ENCODE measurements at regions not wholly inside any gene's neighbourhood (a gene's known extent, or its start where the extent isn't known, plus 50 kb on each side); places are given as distances from the start of the nearest gene placed in this dataset.
"Not testable (repeated sequence)": the region's sequence is repeated elsewhere in the genome, so short reads cannot be mapped to it uniquely, and the experiment has no call there.

- POLR2A ChIA-PET: no interaction called here
- H3K36me3 Mint-ChIP-seq: no peaks in the 10 kb centered on the region
- H3K27me3 Mint-ChIP-seq: peaks cover 38% of the 10 kb centered on the region
- H3K4me3 Mint-ChIP-seq: no peak overlapping the region
- H3K4me1 Mint-ChIP-seq (ENCODE audit: low read depth): peaks cover 8% of the 10 kb centered on the region
- CTCF ChIA-PET: no interaction called here
- H3K9me3 Mint-ChIP-seq: no peaks in the 10 kb centered on the region
- intact Hi-C loops (cut with micrococcal nuclease): no loop called here
- H3K27ac Mint-ChIP-seq: no peak overlapping the region
- DNase-seq: no peak
Observed at GRCh38 chr1:161432091-161432490, 64.4 kb upstream of the CFAP126 start.

GRCh38 chr1:161427733-161428516 is 60.2 kb upstream of the CFAP126 start:
- peak overlapping the region; percentile 33 for H3K4me3 Mint-ChIP-seq
- no peaks in the 10 kb centered on the region for H3K9me3 Mint-ChIP-seq
- POLR2A ChIA-PET: interaction anchor here (0.6 kb wide), 1 partner anchor 320 kb away, joined by 3 read pairs; no protein-coding TSS in a partner anchor
- DNase-seq: peak; percentile 56
- H3K36me3 Mint-ChIP-seq: peaks cover 2% of the 10 kb centered on the region
- intact Hi-C loops (cut with micrococcal nuclease): no loop called here
- peaks cover 40% of the 10 kb centered on the region for H3K27me3 Mint-ChIP-seq
- CTCF ChIA-PET: interaction anchor here (1.9 to 3.4 kb wide), 2 partner anchors 8 to 12 kb away, joined by 5 to 24 read pairs; no protein-coding TSS in a partner anchor
- H3K4me1 Mint-ChIP-seq (ENCODE audit: low read depth): peaks cover 20% of the 10 kb centered on the region
- H3K27ac Mint-ChIP-seq: peak overlapping the region; percentile 6

GRCh38 chr1:161422914-161423313 is 55.2 kb upstream of the CFAP126 start:
- H3K4me3 Mint-ChIP-seq, DNase-seq, CTCF ChIA-PET, H3K27ac Mint-ChIP-seq, H3K36me3 Mint-ChIP-seq, POLR2A ChIA-PET, H3K9me3 Mint-ChIP-seq: not testable (repeated sequence)
- intact Hi-C loops (cut with micrococcal nuclease): loop anchor here (1.0 kb wide), 1 partner anchor 13 kb away; no protein-coding TSS in a partner anchor
- H3K27me3 Mint-ChIP-seq: peaks cover 15% of the 10 kb centered on the region
- H3K4me1 Mint-ChIP-seq (ENCODE audit: low read depth): peaks cover 24% of the 10 kb centered on the region

- peaks cover 16% of the 10 kb centered on the region for H3K4me1 Mint-ChIP-seq (ENCODE audit: low read depth)
- no peak overlapping the region for H3K4me3 Mint-ChIP-seq
- H3K27me3 Mint-ChIP-seq: peaks cover 5% of the 10 kb centered on the region
- intact Hi-C loops (cut with micrococcal nuclease): no loop called here
- POLR2A ChIA-PET: no interaction called here
- H3K36me3 Mint-ChIP-seq: peaks cover 6% of the 10 kb centered on the region
- no peaks in the 10 kb centered on the region for H3K9me3 Mint-ChIP-seq
- no peak for DNase-seq
- H3K27ac Mint-ChIP-seq: no peak overlapping the region
- CTCF ChIA-PET: no interaction called here
Observed at GRCh38 chr1:161421456-161421855, 53.8 kb upstream of the CFAP126 start.

- H3K4me3 Mint-ChIP-seq: no peak overlapping the region
- intact Hi-C loops (cut with micrococcal nuclease): no loop called here
Observed at GRCh38 chr1:161420763-161421455, 53.2 kb upstream of the CFAP126 start.

GRCh38 chr1:161417536-161417935 is 49.9 kb upstream of the CFAP126 start:
- DNase-seq; H3K36me3 Mint-ChIP-seq; intact Hi-C loops (cut with micrococcal nuclease); H3K27ac Mint-ChIP-seq; H3K9me3 Mint-ChIP-seq; H3K27me3 Mint-ChIP-seq; CTCF ChIA-PET; H3K4me3 Mint-ChIP-seq; POLR2A ChIA-PET; H3K4me1 Mint-ChIP-seq (ENCODE audit: low read depth): not testable (repeated sequence)

More at GRCh38 chr1:161420763-161421455, 53.2 kb upstream of the CFAP126 start:
- Mint-ChIP-seq H3K4me1 (ENCODE audit: low read depth) (peaks cover 16% of the 10 kb centered on the region), H3K9me3 (no peaks in the 10 kb centered on the region), H3K36me3 (peaks cover 6% of the 10 kb centered on the region), H3K27ac (no peak overlapping the region), H3K27me3 (peaks cover 5% of the 10 kb centered on the region)
- CTCF ChIA-PET: interaction anchor here (1.8 kb wide), 1 partner anchor 8 kb away, joined by 5 read pairs; no protein-coding TSS in a partner anchor
- POLR2A ChIA-PET: no interaction called here
- no peak for DNase-seq
